ENCODE measurements at regions not wholly inside any gene's neighbourhood (a gene's known extent, or its start where the extent isn't known, plus 50 kb on each side); places are given as distances from the start of the nearest gene placed in this dataset.

GRCh38 chr15:62486041-62486440, 321.0 kb upstream of the C2CD4B start:
- H3K4me3 Mint-ChIP-seq (ENCODE audit: unreplicated experiment) = no peak overlapping the region
- H3K27ac Mint-ChIP-seq (ENCODE audit: low read depth, unreplicated experiment) = no peak overlapping the region
- TF ChIP-seq CTCF (IDR thresholded peaks at IDR 0.05; ENCODE audit: unreplicated experiment) = no peak
- ChIA-PET CTCF (no interaction called here), POLR2A (no interaction called here)
- H3K4me1 Mint-ChIP-seq (ENCODE audit: insufficient read depth, unreplicated experiment) = no peaks in the 10 kb centered on the region
- no peaks in the 10 kb centered on the region for H3K27me3 Mint-ChIP-seq (ENCODE audit: insufficient read depth, unreplicated experiment)
- no peaks in the 10 kb centered on the region for H3K9me3 Mint-ChIP-seq (ENCODE audit: unreplicated experiment)
- no peaks in the 10 kb centered on the region for H3K36me3 Mint-ChIP-seq (ENCODE audit: insufficient read depth, unreplicated experiment)
- no TSS peak for BruUV-seq (replicated peaks)
- intact Hi-C loops (cut with micrococcal nuclease) = no loop called here
- DNase-seq (ENCODE audit: unreplicated experiment) = no peak

GRCh38 chr15:62488387-62488786, 323.3 kb upstream of the C2CD4B start:
- no peaks in the 10 kb centered on the region for H3K4me1 Mint-ChIP-seq (ENCODE audit: insufficient read depth, unreplicated experiment)

GRCh38 chr15:62491642-62492041, 326.6 kb upstream of the C2CD4B start:
- Mint-ChIP-seq H3K9me3 (ENCODE audit: unreplicated experiment) (no peaks in the 10 kb centered on the region), H3K27me3 (ENCODE audit: insufficient read depth, unreplicated experiment) (no peaks in the 10 kb centered on the region), H3K36me3 (ENCODE audit: insufficient read depth, unreplicated experiment) (no peaks in the 10 kb centered on the region), H3K4me3 (ENCODE audit: unreplicated experiment) (no peak overlapping the region), H3K27ac (ENCODE audit: low read depth, unreplicated experiment) (no peak overlapping the region), H3K4me1 (ENCODE audit: insufficient read depth, unreplicated experiment) (no peaks in the 10 kb centered on the region)
- TF ChIP-seq CTCF (IDR thresholded peaks at IDR 0.05; ENCODE audit: unreplicated experiment) = no peak
- CTCF ChIA-PET = interaction anchor here (1.0 kb wide), 1 partner anchor 58 kb away, joined by 3 read pairs; no protein-coding TSS in a partner anchor
- no TSS peak for BruUV-seq (replicated peaks)
- POLR2A ChIA-PET = interaction anchor here (0.6 kb wide), 1 partner anchor 48 kb away, joined by 3 read pairs; no protein-coding TSS in a partner anchor
- intact Hi-C loops (cut with micrococcal nuclease) = no loop called here
- DNase-seq (ENCODE audit: unreplicated experiment) = no peak

More at GRCh38 chr15:62488387-62488786, 323.3 kb upstream of the C2CD4B start:
- H3K36me3 Mint-ChIP-seq (ENCODE audit: insufficient read depth, unreplicated experiment) = no peaks in the 10 kb centered on the region
- H3K4me3 Mint-ChIP-seq (ENCODE audit: unreplicated experiment) = no peak overlapping the region
- H3K27me3 Mint-ChIP-seq (ENCODE audit: insufficient read depth, unreplicated experiment) = no peaks in the 10 kb centered on the region
- DNase-seq (ENCODE audit: unreplicated experiment) = no peak
- no TSS peak for BruUV-seq (replicated peaks)
- intact Hi-C loops (cut with micrococcal nuclease) = no loop called here
- TF ChIP-seq CTCF (IDR thresholded peaks at IDR 0.05; ENCODE audit: unreplicated experiment) = no peak
- no peaks in the 10 kb centered on the region for H3K9me3 Mint-ChIP-seq (ENCODE audit: unreplicated experiment)
- ChIA-PET CTCF (interaction anchor here (0.6 kb wide), 1 partner anchor 539 kb away, joined by 4 read pairs; no protein-coding TSS in a partner anchor), POLR2A (no interaction called here)
- no peak overlapping the region for H3K27ac Mint-ChIP-seq (ENCODE audit: low read depth, unreplicated experiment)

DNA sequence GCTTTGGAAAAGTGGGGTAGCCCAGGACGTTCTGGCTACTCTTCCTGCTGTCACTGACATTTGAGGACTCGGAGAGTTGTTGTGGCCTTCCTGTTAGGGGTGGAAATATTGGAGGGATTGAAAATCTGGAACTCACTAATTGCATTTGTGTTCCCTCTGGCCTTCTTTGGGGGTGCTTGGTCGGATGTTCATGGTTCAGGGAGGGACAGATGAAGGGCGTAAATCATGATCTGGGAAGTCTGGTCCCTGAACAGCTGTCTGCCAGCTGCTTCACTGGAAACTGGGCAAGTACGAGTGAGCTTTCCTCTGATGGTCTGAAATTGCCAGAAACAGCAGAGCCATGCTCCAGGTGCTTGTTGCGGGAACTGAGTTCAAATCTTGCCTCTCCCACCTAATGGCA, 327.8 kb upstream of the C2CD4B start:
- Mint-ChIP-seq H3K27me3 (ENCODE audit: insufficient read depth, unreplicated experiment) (no peaks in the 10 kb centered on the region), H3K36me3 (ENCODE audit: insufficient read depth, unreplicated experiment) (no peaks in the 10 kb centered on the region), H3K4me3 (ENCODE audit: unreplicated experiment) (no peak overlapping the region), H3K27ac (ENCODE audit: low read depth, unreplicated experiment) (no peak overlapping the region), H3K4me1 (ENCODE audit: insufficient read depth, unreplicated experiment) (no peaks in the 10 kb centered on the region), H3K9me3 (ENCODE audit: unreplicated experiment) (no peaks in the 10 kb centered on the region)
- BruUV-seq (replicated peaks) = no TSS peak
- intact Hi-C loops (cut with micrococcal nuclease) = no loop called here
- POLR2A ChIA-PET = no interaction called here
- no peak for TF ChIP-seq CTCF (IDR thresholded peaks at IDR 0.05; ENCODE audit: unreplicated experiment)
- CTCF ChIA-PET = no interaction called here
- DNase-seq (ENCODE audit: unreplicated experiment) = no peak
